K562 (cell line): ENCODE measurements at regions not wholly inside any gene's neighbourhood (a gene's known extent, or its start where the extent isn't known, plus 50 kb on each side); places are given as distances from the start of the nearest gene placed in this dataset.
A peak's percentile ranks its signal among the peaks of the same experiment; 100 is the strongest.

Experiments used
- ATAC-seq: fragments of 200-7000 bp; cut with Tn5 transposase; 3 replicates; pipeline ENCODE4 v1.9.1; 2020; ENCODE audit warnings: moderate library complexity
- BruUV-seq: library from RNA; stranded (reverse); fragments of 400-500 nt; replicated peaks from 2 replicates; lab custom pipeline; 2021; lab: Mats Ljungman, UMichigan
- CTCF ChIA-PET: fragments of 300-600 bp; formaldehyde crosslinking; extraction: SDS; loops from one replicate; lab custom pipeline; 2021; ENCODE audit warnings: low intra/inter-chr PET ratio; lab: Yijun Ruan, JAX
- POLR2A ChIA-PET: fragments of 300-600, 350-650 bp; sonication (Branson Sonifier 250); formaldehyde crosslinking; extraction: SDS; loops from one replicate; lab custom pipeline; 2021; ENCODE audit warnings: antibody characterized with exemption, inconsistent platforms; lab: Yijun Ruan, JAX
- DNase-seq, 4 experiments: peaks; one replicate each; pipeline versions ENCODE4 v3.0.0 to v3.0.0-alpha.2; 2011 to 2018; ENCODE audit warnings: low spot score in 3 of 4, mixed read lengths in 3 of 4; ENCODE audit errors: extremely low read depth in 1 of 4
- FAIRE-seq: peaks from 2 replicates; lab custom pipeline; 2011; peaks lifted over from hg19 to GRCh38; lab: Jason Lieb, UNC
- H2AFZ ChIP-seq: 2 replicates; pipeline ENCODE4 v1.6.0; 2011; ENCODE audit warnings: low read depth, low read length, control low read depth, inconsistent platforms
- H3K27ac ChIP-seq: fragments of 200-600 bp; 3 replicates; pipeline ENCODE4 v1.8.0; 2011; ENCODE audit warnings: low read depth, mild to moderate bottlenecking, control low read depth, inconsistent platforms, low read length, moderate library complexity, mixed read lengths; ENCODE audit errors: extremely low read depth
- H3K27me3 ChIP-seq, 2 experiments: fragments of 300-600 bp in 1 of 2; 2 replicates in 1 of 2; 3 replicates in 1 of 2; pipeline versions ENCODE4 v1.6.0 to v1.8.0; 2011; ENCODE audit warnings: inconsistent platforms in 2 of 2, low read length in 2 of 2, mild to moderate bottlenecking in 1 of 2, mixed read lengths in 1 of 2, moderate library complexity in 1 of 2; ENCODE audit not compliant: control insufficient read depth in 2 of 2, insufficient read depth in 2 of 2
- H3K36me3 ChIP-seq: fragments of 300-600 bp; 3 replicates; pipeline ENCODE4 v1.8.0; 2011; ENCODE audit warnings: mild to moderate bottlenecking, low read length, inconsistent platforms; ENCODE audit not compliant: control insufficient read depth, insufficient read depth
- H3K4me1 ChIP-seq, 2 experiments: fragments of 200-600 bp in 1 of 2; replicated peaks in 1 of 2; 2 replicates in 1 of 2; 3 replicates in 1 of 2; pipeline versions ENCODE4 v1.5.1 to v1.8.0; 2011; ENCODE audit warnings: inconsistent platforms in 2 of 2, low read length in 2 of 2, mild to moderate bottlenecking in 1 of 2, mixed read lengths in 1 of 2, moderate library complexity in 1 of 2; ENCODE audit not compliant: control insufficient read depth in 2 of 2, insufficient read depth in 2 of 2
- H3K4me2 ChIP-seq: 2 replicates; pipeline ENCODE4 v1.6.1; 2011; ENCODE audit warnings: low read length, control low read depth, inconsistent platforms, mixed read lengths; ENCODE audit not compliant: insufficient read depth
- H3K4me3 ChIP-seq: fragments of 200-600 bp; sonication (generic), shearing (Covaris generic); 2 replicates; pipeline ENCODE4 v1.5.1; 2016; ENCODE audit warnings: control low read depth, inconsistent platforms
- H3K79me2 ChIP-seq: fragments of 200-600 bp; 3 replicates; pipeline ENCODE4 v1.8.0; 2011; ENCODE audit warnings: low read length, inconsistent platforms; ENCODE audit not compliant: control insufficient read depth, insufficient read depth
- H3K9ac ChIP-seq, 2 experiments: 2 replicates each; pipeline versions ENCODE4 v1.6.0 to v1.6.1; 2011; ENCODE audit warnings: low read depth in 2 of 2, low read length in 2 of 2, control low read depth in 1 of 2, inconsistent platforms in 1 of 2, mild to moderate bottlenecking in 1 of 2, mixed read lengths in 1 of 2; ENCODE audit not compliant: insufficient read depth in 1 of 2
- H3K9me1 ChIP-seq: one replicate; pipeline ENCODE4 v1.6.0; 2011; ENCODE audit warnings: inconsistent platforms, mild to moderate bottlenecking, low read length, moderate library complexity; ENCODE audit not compliant: control insufficient read depth, insufficient read depth
- H3K9me3 ChIP-seq: replicated peaks from 2 replicates; pipeline ENCODE4 v1.5.1; 2011; ENCODE audit warnings: low read depth, low read length, inconsistent platforms; ENCODE audit not compliant: control insufficient read depth, insufficient read depth
- H4K20me1 ChIP-seq: replicated peaks from 2 replicates; pipeline ENCODE4 v1.6.1; 2011; ENCODE audit warnings: low read length, inconsistent platforms, mixed read lengths; ENCODE audit not compliant: control insufficient read depth, insufficient read depth
- ARHGAP35 ChIP-seq: fragments of 450-650 bp; IDR thresholded peaks from 2 replicates; pipeline ENCODE4 v1.6.1; 2018; ENCODE audit not compliant: partially characterized antibody
- BHLHE40 ChIP-seq: IDR thresholded peaks from 2 replicates; pipeline ENCODE4 v1.6.1; 2011; ENCODE audit warnings: low read length, improper control_type of control experiment
- CAMTA2 ChIP-seq: fragments of 250-450 bp; sonication (Bioruptor Pico); conservative IDR thresholded peaks from 2 replicates; pipeline ENCODE4 v1.5.1; 2022
- CREB1 ChIP-seq, 2 experiments: sonication (generic) in 1 of 2; formaldehyde crosslinking in 1 of 2; IDR thresholded peaks; 2 replicates each; pipeline versions ENCODE4 v1.6.1 to v1.8.0; 2012 to 2022; ENCODE audit warnings: inconsistent platforms in 1 of 2, mild to moderate bottlenecking in 1 of 2, missing genetic modification reagents in 1 of 2, moderate library complexity in 1 of 2
- ILK ChIP-seq: fragments of 450-650 bp; IDR thresholded peaks from 2 replicates; pipeline ENCODE4 v1.6.1; 2016; ENCODE audit warnings: missing genetic modification characterization, low read depth, mild to moderate bottlenecking, missing compliant biosample characterization, moderate library complexity, borderline replicate concordance
- NR3C1 ChIP-seq: sonication (generic); formaldehyde crosslinking; IDR thresholded peaks from 2 replicates; pipeline ENCODE4 v1.8.1; 2022; ENCODE audit warnings: missing genetic modification reagents
- SMARCA4 ChIP-seq: fragments of 450-650 bp; IDR thresholded peaks from 2 replicates; pipeline ENCODE4 v1.6.1; 2016
- STAG1 ChIP-seq: sonication (generic); formaldehyde crosslinking; IDR thresholded peaks from 2 replicates; pipeline ENCODE4 v1.5.0; 2020; ENCODE audit warnings: missing genetic modification reagents, borderline replicate concordance
- ZBTB8A ChIP-seq: fragments of 450-650 bp; IDR thresholded peaks from 2 replicates; pipeline ENCODE4 v1.6.1; 2018; ENCODE audit warnings: mild to moderate bottlenecking, moderate library complexity; ENCODE audit not compliant: partially characterized antibody
- ZFP36 ChIP-seq: fragments of 150-350 bp; IDR thresholded peaks from 2 replicates; pipeline ENCODE4 v1.6.1; 2018; ENCODE audit warnings: low read length, low read depth; ENCODE audit not compliant: partially characterized antibody
- ZNF12 ChIP-seq: sonication (generic); formaldehyde crosslinking; IDR thresholded peaks from 2 replicates; pipeline ENCODE4 v1.4.0; 2020; ENCODE audit warnings: mild to moderate bottlenecking, missing genetic modification reagents
- ZNF197 ChIP-seq: fragments of 200-800 bp; sonication (Bioruptor generic); IDR thresholded peaks from 2 replicates; pipeline ENCODE4 v1.6.1; 2016; ENCODE audit warnings: low read depth, missing genetic modification characterization, missing compliant biosample characterization
- ZZZ3 ChIP-seq: fragments of 450-650 bp; IDR thresholded peaks from 2 replicates; pipeline ENCODE4 v1.6.1; 2016; ENCODE audit warnings: antibody characterized with exemption, mild to moderate bottlenecking, moderate library complexity
- WGBS: fragments of 100-300 bp; shearing (Covaris generic); methylation state at CpG from one replicate; pipeline ENCODE4 v1.1.6; 2016; ENCODE audit warnings: low coverage, mixed read lengths; ENCODE audit not compliant: insufficient coverage; ENCODE audit errors: missing lambda C conversion rate; 5-methylcytosine and 5-hydroxymethylcytosine counted together
- in situ Hi-C: fragments of 300-500 bp; cut with MboI; formaldehyde crosslinking; loops from 4 replicates; pipeline ENCODE4 v1.15.0; 2018; ENCODE audit warnings: inconsistent platforms, mixed read lengths
- intact Hi-C: fragments of 100-400 bp; cut with micrococcal nuclease; formaldehyde crosslinking; loops from 2 replicates; pipeline ENCODE4 v1.14.2; 2022

- CTCF ChIA-PET: no interaction called here
- no peak for DNase-seq
These were observed 242.0 kb downstream of the RAD51AP2 start for GRCh38 chr2:17276220-17276619.

GRCh38 chr2:17272652-17273525, 245.4 kb downstream of the RAD51AP2 start:
- Histone ChIP-seq H3K4me3 (no peak overlapping the region), H3K27me3 (no peaks in the 10 kb centered on the region), H3K9ac (no peak overlapping the region), H4K20me1 (no peaks in the 10 kb centered on the region), H3K4me2 (no peak overlapping the region), H3K27ac (no peak overlapping the region), H2AFZ (no peak overlapping the region), H3K79me2 (no peaks in the 10 kb centered on the region), H3K9me1 (no peaks in the 10 kb centered on the region), H3K4me1 (no peaks in the 10 kb centered on the region), H3K36me3 (no peaks in the 10 kb centered on the region), H3K9me3 (no peaks in the 10 kb centered on the region)
- ChIA-PET POLR2A (no interaction called here), CTCF (no interaction called here)
- in situ Hi-C loops (no loop called here), intact Hi-C loops (no loop called here)
- TF ChIP-seq SMARCA4 (no peak), ZFP36 (no peak), ZNF197 (no peak), ZZZ3 (no peak)
- FAIRE-seq (no peak), DNase-seq (no peak), ATAC-seq (no peak)
- BruUV-seq: no TSS peak
- WGBS: 0% methylated on average over 8 of the region's 8 CpGs

More at GRCh38 chr2:17276220-17276619, 242.0 kb downstream of the RAD51AP2 start:
- Histone ChIP-seq H2AFZ (no peak overlapping the region), H3K36me3 (no peaks in the 10 kb centered on the region), H4K20me1 (no peaks in the 10 kb centered on the region), H3K27me3 (no peaks in the 10 kb centered on the region), H3K4me3 (no peak overlapping the region), H3K4me1 (no peaks in the 10 kb centered on the region), H3K4me2 (no peak overlapping the region), H3K9ac (no peak overlapping the region), H3K27ac (no peak overlapping the region), H3K9me3 (no peaks in the 10 kb centered on the region), H3K9me1 (no peaks in the 10 kb centered on the region)
- no peak for ATAC-seq
- POLR2A ChIA-PET: no interaction called here
- intact Hi-C loops (no loop called here), in situ Hi-C loops (no loop called here)
- FAIRE-seq: no peak
- WGBS: 0% methylated on average over 1 of the region's 1 CpG
- no TSS peak for BruUV-seq
- TF ChIP-seq ILK (tag): no peak
- no peak for TF ChIP-seq CREB1 (IDR thresholded peaks at IDR 0.05)
- no peak for TF ChIP-seq CREB1 (CRISPR knock-in tag; IDR thresholded peaks at IDR 0.05)
- TF ChIP-seq CAMTA2 (CRISPR knock-in tag): no peak
- TF ChIP-seq BHLHE40: no peak
- no peak for TF ChIP-seq ARHGAP35
- no peak for TF ChIP-seq ZBTB8A
- no peak for TF ChIP-seq STAG1 (CRISPR knock-in tag)
- no peak for TF ChIP-seq NR3C1 (CRISPR knock-in tag)
- peak; percentile 77 for TF ChIP-seq ZNF12 (CRISPR knock-in tag)
- TF ChIP-seq, all 486 proteins: peak for 1
- no peaks in the 10 kb centered on the region for H3K79me2 ChIP-seq
